ENCODE measurements at regions not wholly inside any gene's neighbourhood (a gene's known extent, or its start where the extent isn't known, plus 50 kb on each side); places are given as distances from the start of the nearest gene placed in this dataset.

DNA sequence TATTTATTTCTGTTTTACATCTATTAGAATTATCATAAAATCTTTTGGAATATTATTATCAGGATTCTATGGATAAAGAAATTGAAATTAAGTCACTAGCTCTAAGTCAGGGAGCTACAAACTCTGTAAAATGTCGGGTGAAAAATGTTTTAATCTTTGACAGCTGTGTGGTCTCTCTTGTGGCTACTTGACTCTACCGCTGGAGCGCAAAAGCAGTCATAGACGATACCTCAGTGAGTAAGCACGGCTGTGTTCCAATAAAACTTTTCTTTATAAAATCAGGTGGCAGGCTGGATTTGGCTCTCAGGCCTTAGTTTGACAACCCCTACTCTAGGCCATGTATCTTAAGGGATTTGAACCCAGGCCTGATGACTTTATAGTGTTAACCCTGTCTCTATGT is 88.5 kb upstream of the PFN2 start:
- Histone ChIP-seq H3K9me3 (ENCODE audit: insufficient read depth, low read length) (no peaks in the 10 kb centered on the region), H3K4me2 (ENCODE audit: low read depth, low read length, poor library complexity, severe bottlenecking) (no peak overlapping the region), H3F3A (ENCODE audit: insufficient read depth) (no peaks in the 10 kb centered on the region), H3K4me3 (ENCODE audit: insufficient read depth, low read length, poor library complexity, severe bottlenecking) (no peak overlapping the region), H2AFZ (ENCODE audit: low read depth, low read length, severe bottlenecking) (no peak overlapping the region), H3K27me3 (ENCODE audit: low read length) (no peaks in the 10 kb centered on the region), H3K36me3 (ENCODE audit: low read length) (no peaks in the 10 kb centered on the region), H3K79me2 (ENCODE audit: insufficient read depth, low read length) (no peaks in the 10 kb centered on the region), H4K20me1 (ENCODE audit: low read depth, low read length) (no peaks in the 10 kb centered on the region), H3K9me2 (replicated peaks; ENCODE audit: insufficient read depth, low read length) (no peaks in the 10 kb centered on the region), H3K9ac (ENCODE audit: low read length) (no peak overlapping the region), H3K27ac (ENCODE audit: low read depth, low read length) (no peak overlapping the region)
- TF ChIP-seq, protein P1, sequence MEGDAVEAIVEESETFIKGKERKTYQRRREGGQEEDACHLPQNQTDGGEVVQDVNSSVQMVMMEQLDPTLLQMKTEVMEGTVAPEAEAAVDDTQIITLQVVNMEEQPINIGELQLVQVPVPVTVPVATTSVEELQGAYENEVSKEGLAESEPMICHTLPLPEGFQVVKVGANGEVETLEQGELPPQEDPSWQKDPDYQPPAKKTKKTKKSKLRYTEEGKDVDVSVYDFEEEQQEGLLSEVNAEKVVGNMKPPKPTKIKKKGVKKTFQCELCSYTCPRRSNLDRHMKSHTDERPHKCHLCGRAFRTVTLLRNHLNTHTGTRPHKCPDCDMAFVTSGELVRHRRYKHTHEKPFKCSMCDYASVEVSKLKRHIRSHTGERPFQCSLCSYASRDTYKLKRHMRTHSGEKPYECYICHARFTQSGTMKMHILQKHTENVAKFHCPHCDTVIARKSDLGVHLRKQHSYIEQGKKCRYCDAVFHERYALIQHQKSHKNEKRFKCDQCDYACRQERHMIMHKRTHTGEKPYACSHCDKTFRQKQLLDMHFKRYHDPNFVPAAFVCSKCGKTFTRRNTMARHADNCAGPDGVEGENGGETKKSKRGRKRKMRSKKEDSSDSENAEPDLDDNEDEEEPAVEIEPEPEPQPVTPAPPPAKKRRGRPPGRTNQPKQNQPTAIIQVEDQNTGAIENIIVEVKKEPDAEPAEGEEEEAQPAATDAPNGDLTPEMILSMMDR (IDR thresholded peaks at IDR 0.05; ENCODE audit: insufficient read depth, low read length, poor library complexity, severe bottlenecking), result no peak
- TF ChIP-seq EZH2phosphoT487 (conservative IDR thresholded peaks at IDR 0.05; ENCODE audit: low read length), result no peak

DNA sequence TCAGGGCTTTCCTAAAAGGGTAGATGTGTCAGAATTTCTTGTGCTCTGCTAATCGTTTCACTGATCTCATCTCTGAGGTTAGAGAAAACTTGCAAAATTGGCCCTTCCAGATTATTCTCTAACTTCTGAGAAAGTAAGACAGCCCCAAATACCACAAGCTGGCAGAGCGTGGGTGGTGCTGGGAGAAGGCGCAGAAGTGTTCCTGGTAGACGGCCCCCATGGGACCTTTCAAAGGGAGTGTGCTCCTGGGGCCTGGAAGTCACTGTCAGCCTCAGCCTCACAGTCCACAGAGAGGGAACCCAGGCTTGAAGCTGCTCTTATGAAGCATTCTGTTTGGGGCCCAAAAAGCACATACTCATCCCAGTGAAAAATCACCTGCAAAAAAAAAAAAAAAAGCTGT is 86.5 kb upstream of the PFN2 start:
- TF ChIP-seq, protein P1 (IDR thresholded peaks at IDR 0.05; ENCODE audit: insufficient read depth, low read length, poor library complexity, severe bottlenecking), result no peak
- no peak for TF ChIP-seq EZH2phosphoT487 (conservative IDR thresholded peaks at IDR 0.05; ENCODE audit: low read length)
- Histone ChIP-seq H3K79me2 (ENCODE audit: insufficient read depth, low read length) (no peaks in the 10 kb centered on the region), H3K9me2 (replicated peaks; ENCODE audit: insufficient read depth, low read length) (no peaks in the 10 kb centered on the region), H3F3A (ENCODE audit: insufficient read depth) (no peaks in the 10 kb centered on the region), H3K27ac (ENCODE audit: low read depth, low read length) (no peak overlapping the region), H3K9me3 (ENCODE audit: insufficient read depth, low read length) (no peaks in the 10 kb centered on the region), H3K36me3 (ENCODE audit: low read length) (no peaks in the 10 kb centered on the region), H3K4me2 (ENCODE audit: low read depth, low read length, poor library complexity, severe bottlenecking) (no peak overlapping the region), H3K4me3 (ENCODE audit: insufficient read depth, low read length, poor library complexity, severe bottlenecking) (no peak overlapping the region), H4K20me1 (ENCODE audit: low read depth, low read length) (no peaks in the 10 kb centered on the region), H3K9ac (ENCODE audit: low read length) (no peak overlapping the region), H3K27me3 (ENCODE audit: low read length) (no peaks in the 10 kb centered on the region), H2AFZ (ENCODE audit: low read depth, low read length, severe bottlenecking) (no peak overlapping the region)

DNA sequence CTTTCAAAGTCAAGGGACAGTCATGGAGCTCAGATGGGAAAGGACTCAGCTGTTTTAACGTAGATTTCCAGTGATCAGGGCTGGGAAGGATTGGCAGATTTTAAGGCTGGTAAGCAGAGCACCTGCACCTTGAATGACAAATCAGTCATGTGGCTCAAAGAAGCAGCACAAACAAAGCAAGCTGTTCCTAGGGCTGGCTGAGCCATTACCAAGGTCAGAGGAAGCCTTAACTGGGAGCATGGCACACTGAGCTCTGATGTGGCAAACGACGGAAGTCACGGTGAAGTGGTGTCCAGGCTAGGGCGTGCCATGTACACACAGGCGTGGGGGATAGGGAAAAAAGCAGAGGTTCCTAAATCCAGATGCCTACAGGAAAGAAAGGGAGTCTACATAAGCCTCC is 84.6 kb upstream of the PFN2 start:
- H4K20me1 ChIP-seq (ENCODE audit: low read depth, low read length), result no peaks in the 10 kb centered on the region
- H3K4me2 ChIP-seq (ENCODE audit: low read depth, low read length, poor library complexity, severe bottlenecking), result no peak overlapping the region
- no peaks in the 10 kb centered on the region for H3K9me2 ChIP-seq (replicated peaks; ENCODE audit: insufficient read depth, low read length)
- TF ChIP-seq, protein P1 (IDR thresholded peaks at IDR 0.05; ENCODE audit: insufficient read depth, low read length, poor library complexity, severe bottlenecking), result no peak
- TF ChIP-seq EZH2phosphoT487 (conservative IDR thresholded peaks at IDR 0.05; ENCODE audit: low read length), result no peak
- H3K9ac ChIP-seq (ENCODE audit: low read length), result no peak overlapping the region
- H3K79me2 ChIP-seq (ENCODE audit: insufficient read depth, low read length), result no peaks in the 10 kb centered on the region
- H2AFZ ChIP-seq (ENCODE audit: low read depth, low read length, severe bottlenecking), result no peak overlapping the region
- no peaks in the 10 kb centered on the region for H3F3A ChIP-seq (ENCODE audit: insufficient read depth)
- H3K36me3 ChIP-seq (ENCODE audit: low read length), result no peaks in the 10 kb centered on the region
- no peaks in the 10 kb centered on the region for H3K9me3 ChIP-seq (ENCODE audit: insufficient read depth, low read length)
- no peaks in the 10 kb centered on the region for H3K27me3 ChIP-seq (ENCODE audit: low read length)
- no peak overlapping the region for H3K27ac ChIP-seq (ENCODE audit: low read depth, low read length)
- H3K4me3 ChIP-seq (ENCODE audit: insufficient read depth, low read length, poor library complexity, severe bottlenecking), result no peak overlapping the region

DNA sequence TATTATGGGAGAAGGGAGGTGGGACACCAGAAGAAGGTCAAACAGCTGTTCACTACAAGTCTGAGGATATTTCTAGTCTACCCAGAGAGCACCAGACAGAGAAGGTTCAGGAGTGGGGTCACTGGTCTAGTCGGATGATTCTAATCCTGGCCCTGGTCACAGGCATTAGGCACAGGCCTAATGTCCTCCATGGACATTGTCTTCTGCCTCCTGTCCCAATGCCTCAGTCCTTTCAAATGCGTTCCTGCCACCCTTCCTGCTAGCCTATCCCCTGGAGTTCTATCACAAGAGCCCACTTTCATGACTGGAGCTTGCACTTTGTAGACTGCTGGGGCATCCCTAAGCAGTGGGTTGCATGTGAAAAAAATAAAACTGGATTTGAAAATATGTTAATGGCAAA is 83.9 kb upstream of the PFN2 start:
- Histone ChIP-seq H2AFZ (ENCODE audit: low read depth, low read length, severe bottlenecking) (no peak overlapping the region), H3K9ac (ENCODE audit: low read length) (no peak overlapping the region), H3K27ac (ENCODE audit: low read depth, low read length) (no peak overlapping the region), H3K79me2 (ENCODE audit: insufficient read depth, low read length) (no peaks in the 10 kb centered on the region), H3K9me3 (ENCODE audit: insufficient read depth, low read length) (no peaks in the 10 kb centered on the region), H3K4me3 (ENCODE audit: insufficient read depth, low read length, poor library complexity, severe bottlenecking) (no peak overlapping the region), H3K27me3 (ENCODE audit: low read length) (no peaks in the 10 kb centered on the region), H4K20me1 (ENCODE audit: low read depth, low read length) (no peaks in the 10 kb centered on the region), H3K9me2 (replicated peaks; ENCODE audit: insufficient read depth, low read length) (no peaks in the 10 kb centered on the region), H3K36me3 (ENCODE audit: low read length) (no peaks in the 10 kb centered on the region), H3F3A (ENCODE audit: insufficient read depth) (no peaks in the 10 kb centered on the region), H3K4me2 (ENCODE audit: low read depth, low read length, poor library complexity, severe bottlenecking) (no peak overlapping the region)
- TF ChIP-seq, protein P1 (IDR thresholded peaks at IDR 0.05; ENCODE audit: insufficient read depth, low read length, poor library complexity, severe bottlenecking), result no peak
- TF ChIP-seq EZH2phosphoT487 (conservative IDR thresholded peaks at IDR 0.05; ENCODE audit: low read length), result no peak
